IMR-90 (cell line): ENCODE measurements at regions not wholly inside any gene's neighbourhood (a gene's known extent, or its start where the extent isn't known, plus 50 kb on each side); places are given as distances from the start of the nearest gene placed in this dataset.

ENCODE experiments used
- ATAC-seq: fragments of 200-7000 bp; cut with Tn5 transposase; 2 replicates; pipeline ENCODE4 v1.9.1; 2020; ENCODE audit warnings: low read depth, mild to moderate bottlenecking, moderate library complexity
- BruUV-seq: library from RNA; stranded (reverse); fragments of 400-500 nt; replicated peaks from 2 replicates; lab custom pipeline; 2021; lab: Mats Ljungman, UMichigan
- CTCF ChIA-PET: fragments of 300-600 bp; formaldehyde crosslinking; extraction: SDS; loops from one replicate; lab custom pipeline; 2021; ENCODE audit warnings: antibody characterized with exemption; lab: Yijun Ruan, JAX
- POLR2A ChIA-PET: fragments of 300-600 bp; sonication (Branson Sonifier 250); formaldehyde crosslinking; loops from one replicate; lab custom pipeline; 2022; ENCODE audit warnings: antibody characterized with exemption; ENCODE audit not compliant: unreplicated experiment; lab: Charles Lee
- DNase-seq: peaks from one replicate; pipeline ENCODE4 v3.0.0; 2013
- H2AFZ ChIP-seq: replicated peaks from 2 replicates; pipeline ENCODE3; 2013; ENCODE audit warnings: low read length, mild to moderate bottlenecking; ENCODE audit not compliant: poor library complexity
- H2AK5ac ChIP-seq: 2 replicates; pipeline ENCODE4 v1.6.1; 2013; ENCODE audit warnings: low read depth, low read length, inconsistent platforms
- H2AK9ac ChIP-seq: replicated peaks from 2 replicates; pipeline ENCODE3; 2013; ENCODE audit warnings: mild to moderate bottlenecking, low read depth, low read length, moderate library complexity; ENCODE audit not compliant: poor library complexity
- H2BK120ac ChIP-seq: 2 replicates; pipeline ENCODE4 v1.6.1; 2013; ENCODE audit warnings: low read depth, low read length, inconsistent platforms
- H2BK15ac ChIP-seq: 3 replicates; pipeline ENCODE4 v1.6.1; 2013; ENCODE audit warnings: low read depth, low read length, inconsistent platforms
- H2BK20ac ChIP-seq: 2 replicates; pipeline ENCODE4 v1.6.1; 2013; ENCODE audit warnings: low read depth, mild to moderate bottlenecking, inconsistent platforms, low read length, moderate library complexity
- H2BK5ac ChIP-seq: 2 replicates; pipeline ENCODE4 v1.6.1; 2013; ENCODE audit warnings: mild to moderate bottlenecking, low read depth, low read length, inconsistent platforms; ENCODE audit not compliant: poor library complexity, severe bottlenecking
- H3K14ac ChIP-seq: replicated peaks from 2 replicates; pipeline ENCODE4 v1.6.1; 2013; ENCODE audit warnings: low read depth, low read length, inconsistent platforms
- H3K18ac ChIP-seq: 2 replicates; pipeline ENCODE4 v1.6.1; 2013; ENCODE audit warnings: low read depth, low read length, control low read depth
- H3K23ac ChIP-seq: 2 replicates; pipeline ENCODE4 v1.6.1; 2013; ENCODE audit warnings: low read depth, low read length, inconsistent platforms
- H3K27ac ChIP-seq: 2 replicates; pipeline ENCODE4 v1.5.1; 2013; ENCODE audit warnings: mild to moderate bottlenecking, control low read depth, low read length; ENCODE audit not compliant: insufficient read depth
- H3K27me3 ChIP-seq: 2 replicates; pipeline ENCODE4 v1.6.1; 2013; ENCODE audit warnings: low read length; ENCODE audit not compliant: control insufficient read depth, insufficient read depth
- H3K36me3 ChIP-seq: 2 replicates; pipeline ENCODE4 v1.6.1; 2013; ENCODE audit warnings: low read length, mixed read lengths; ENCODE audit not compliant: control insufficient read depth, insufficient read depth
- H3K4ac ChIP-seq: 2 replicates; pipeline ENCODE4 v1.6.1; 2013; ENCODE audit warnings: low read depth, low read length, inconsistent platforms
- H3K4me1 ChIP-seq: 2 replicates; pipeline ENCODE4 v1.6.1; 2013; ENCODE audit warnings: low read length, mixed read lengths; ENCODE audit not compliant: control insufficient read depth, insufficient read depth
- H3K4me2 ChIP-seq: 2 replicates; pipeline ENCODE4 v1.6.1; 2013; ENCODE audit warnings: low read depth, mild to moderate bottlenecking, control low read depth, low read length, moderate library complexity
- H3K4me3 ChIP-seq: 2 replicates; pipeline ENCODE4 v1.5.1; 2013; ENCODE audit warnings: low read depth, mild to moderate bottlenecking, control low read depth, low read length, moderate library complexity; ENCODE audit not compliant: insufficient read depth
- H3K56ac ChIP-seq: 2 replicates; pipeline ENCODE4 v1.6.1; 2013; ENCODE audit warnings: low read length, inconsistent platforms; ENCODE audit not compliant: insufficient read depth; ENCODE audit errors: extremely low read depth
- H3K79me1 ChIP-seq, 2 experiments: 2 replicates each; pipeline ENCODE4 v1.6.1; 2013; ENCODE audit warnings: low read length in 2 of 2, inconsistent platforms in 1 of 2, low read depth in 1 of 2
- H3K9ac ChIP-seq: 2 replicates; pipeline ENCODE4 v1.6.1; 2013; ENCODE audit warnings: low read depth, low read length, control low read depth
- H3K9me1 ChIP-seq: 2 replicates; pipeline ENCODE4 v1.6.1; 2013; ENCODE audit warnings: low read length, inconsistent platforms; ENCODE audit not compliant: insufficient read depth
- H3K9me3 ChIP-seq: 2 replicates; pipeline ENCODE4 v1.6.1; 2013; ENCODE audit warnings: low read length; ENCODE audit not compliant: control insufficient read depth, insufficient read depth
- H4K20me1 ChIP-seq: 2 replicates; pipeline ENCODE4 v1.6.1; 2013; ENCODE audit warnings: low read length, inconsistent platforms; ENCODE audit not compliant: insufficient read depth
- H4K5ac ChIP-seq: 2 replicates; pipeline ENCODE4 v1.6.1; 2013; ENCODE audit warnings: mild to moderate bottlenecking, low read depth, low read length, control low read depth
- H4K8ac ChIP-seq, 2 experiments: 2 replicates each; pipeline ENCODE4 v1.6.1; 2013; ENCODE audit warnings: low read depth in 2 of 2, low read length in 2 of 2, control low read depth in 1 of 2, inconsistent platforms in 1 of 2
- H4K91ac ChIP-seq: 2 replicates; pipeline ENCODE4 v1.6.1; 2013; ENCODE audit warnings: low read depth, low read length, inconsistent platforms; ENCODE audit not compliant: insufficient read depth
- BHLHE40 ChIP-seq: fragments of 150-350 bp; IDR thresholded peaks from 2 replicates; pipeline ENCODE4 v1.6.1; 2016; ENCODE audit warnings: mild to moderate bottlenecking, low read depth, low read length
- CEBPB ChIP-seq: IDR thresholded peaks from 2 replicates; pipeline ENCODE4 v1.6.1; 2012; ENCODE audit warnings: low read depth, low read length, improper control_type of control experiment
- CHD1 ChIP-seq: IDR thresholded peaks from 2 replicates; pipeline ENCODE4 v1.6.1; 2012; ENCODE audit warnings: low read depth, low read length, improper control_type of control experiment
- FOS ChIP-seq: fragments of 150-350 bp; IDR thresholded peaks from 2 replicates; pipeline ENCODE4 v1.6.1; 2016; ENCODE audit warnings: low read depth, low read length
- MAZ ChIP-seq: IDR thresholded peaks from 2 replicates; pipeline ENCODE4 v1.6.1; 2012; ENCODE audit warnings: low read depth, mild to moderate bottlenecking, low read length, improper control_type of control experiment, moderate library complexity, borderline replicate concordance
- MXI1 ChIP-seq: IDR thresholded peaks from 2 replicates; pipeline ENCODE4 v1.6.1; 2012; ENCODE audit warnings: low read depth, mild to moderate bottlenecking, low read length, moderate library complexity, borderline replicate concordance
- NFE2L2 ChIP-seq: fragments of 150-350 bp; IDR thresholded peaks from 2 replicates; pipeline ENCODE4 v1.6.1; 2016; ENCODE audit warnings: low read depth, mild to moderate bottlenecking, low read length
- RAD21 ChIP-seq: IDR thresholded peaks from 2 replicates; pipeline ENCODE4 v1.6.1; 2012; ENCODE audit warnings: low read length, improper control_type of control experiment
- RCOR1 ChIP-seq: IDR thresholded peaks from 2 replicates; pipeline ENCODE4 v1.6.1; 2012; ENCODE audit warnings: mild to moderate bottlenecking, low read length, improper control_type of control experiment; ENCODE audit not compliant: insufficient replicate concordance
- RFX5 ChIP-seq: IDR thresholded peaks from 2 replicates; pipeline ENCODE4 v1.8.0; 2012; ENCODE audit warnings: low read depth, mild to moderate bottlenecking, low read length, moderate library complexity
- WGBS, 2 experiments: methylation state at CpG; one replicate each; pipeline versions ENCODE4 v1.1.5 to v1.1.7; 2013; ENCODE audit warnings: missing lambda C conversion rate in 2 of 2; ENCODE audit not compliant: insufficient read length in 1 of 2; ENCODE audit errors: extremely low coverage in 2 of 2; 5-methylcytosine and 5-hydroxymethylcytosine counted together
- dilution Hi-C: fragments of 300-500 bp; cut with HindIII; formaldehyde crosslinking; loops from one replicate; pipeline ENCODE4 v1.14.3; 2018; ENCODE audit warnings: low sequenced_read_pairs; ENCODE audit not compliant: unreplicated experiment
- in situ Hi-C: fragments of 300-500 bp; cut with MboI; formaldehyde crosslinking; loops from 3 replicates; pipeline ENCODE4 v1.14.3; 2019; ENCODE audit warnings: low sequenced_read_pairs, inconsistent platforms, mixed read lengths
- intact Hi-C: fragments of 100-400 bp; cut with micrococcal nuclease; formaldehyde crosslinking; loops from 2 replicates; pipeline ENCODE4 v1.10.0; 2022
- TF ChIP-seq, protein P1 (sequence below): fragments of 150-350 bp; IDR thresholded peaks from 2 replicates; pipeline ENCODE4 v1.6.1; 2017; ENCODE audit warnings: mild to moderate bottlenecking, antibody characterized with exemption, low read length, low read depth
- TF ChIP-seq, protein P2 (sequence below): conservative IDR thresholded peaks from 2 replicates; pipeline ENCODE4 v1.5.1; 2012; ENCODE audit warnings: mild to moderate bottlenecking, low read depth, low read length, improper control_type of control experiment
- TF ChIP-seq, protein P3 (sequence below): fragments of 150-350 bp; IDR thresholded peaks from 2 replicates; pipeline ENCODE4 v1.6.1; 2016; ENCODE audit warnings: low read depth, mild to moderate bottlenecking, low read length, moderate library complexity, borderline replicate concordance

DNA sequence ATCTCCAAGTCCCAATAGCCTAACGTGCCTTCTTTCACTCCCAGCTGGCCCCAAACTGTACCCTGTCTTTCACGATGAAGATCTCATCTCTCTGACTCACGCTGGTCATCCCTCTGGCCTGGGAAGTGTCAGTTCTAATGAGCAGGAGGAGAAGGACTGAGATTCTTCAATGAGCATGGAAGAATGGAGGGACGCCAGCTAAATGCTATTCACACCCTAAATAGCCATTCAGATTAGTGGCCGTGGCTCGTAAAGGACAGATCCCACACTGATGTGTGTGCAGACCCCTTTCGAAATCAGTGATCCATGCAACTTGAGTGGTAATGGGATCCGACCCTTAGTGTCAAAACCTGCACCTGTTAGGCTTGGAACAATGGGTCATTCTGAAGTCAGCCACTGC, 75.9 kb upstream of the SMYD2 start:
- in situ Hi-C loops, result no loop called here
- H3K4me2 ChIP-seq, result no peak overlapping the region
- H3K9me3 ChIP-seq, result no peaks in the 10 kb centered on the region
- no peak overlapping the region for H2AK5ac ChIP-seq
- no peak overlapping the region for H2BK5ac ChIP-seq
- intact Hi-C loops, result no loop called here
- no peak overlapping the region for H3K18ac ChIP-seq
- ATAC-seq (no peak), DNase-seq (no peak)
- CTCF ChIA-PET, result no interaction called here
- no peak overlapping the region for H3K4ac ChIP-seq
- no TSS peak for BruUV-seq
- H4K8ac ChIP-seq, result no peak overlapping the region
- H4K91ac ChIP-seq, result no peak overlapping the region
- H3K27ac ChIP-seq, result no peak overlapping the region
- no peak overlapping the region for H3K9ac ChIP-seq
- H3K79me1 ChIP-seq, result no peaks in the 10 kb centered on the region
- dilution Hi-C loops, result no loop called here
- no peak overlapping the region for H2BK15ac ChIP-seq
- no peak overlapping the region for H3K4me3 ChIP-seq
- no peak overlapping the region for H3K56ac ChIP-seq
- no peak overlapping the region for H3K14ac ChIP-seq
- no peaks in the 10 kb centered on the region for H3K4me1 ChIP-seq
- no peak overlapping the region for H2BK20ac ChIP-seq
- H2AFZ ChIP-seq, result no peak overlapping the region
- no peak for TF ChIP-seq CEBPB
- no peak for TF ChIP-seq FOS
- no peak for TF ChIP-seq MAZ
- no peak for TF ChIP-seq RAD21
- TF ChIP-seq CHD1, result no peak
- TF ChIP-seq, protein P1, sequence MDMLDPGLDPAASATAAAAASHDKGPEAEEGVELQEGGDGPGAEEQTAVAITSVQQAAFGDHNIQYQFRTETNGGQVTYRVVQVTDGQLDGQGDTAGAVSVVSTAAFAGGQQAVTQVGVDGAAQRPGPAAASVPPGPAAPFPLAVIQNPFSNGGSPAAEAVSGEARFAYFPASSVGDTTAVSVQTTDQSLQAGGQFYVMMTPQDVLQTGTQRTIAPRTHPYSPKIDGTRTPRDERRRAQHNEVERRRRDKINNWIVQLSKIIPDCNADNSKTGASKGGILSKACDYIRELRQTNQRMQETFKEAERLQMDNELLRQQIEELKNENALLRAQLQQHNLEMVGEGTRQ, result no peak
- TF ChIP-seq NFE2L2, result no peak
- no peak for TF ChIP-seq RCOR1
- TF ChIP-seq MXI1, result no peak
- no peak for TF ChIP-seq BHLHE40
- TF ChIP-seq, protein P2, sequence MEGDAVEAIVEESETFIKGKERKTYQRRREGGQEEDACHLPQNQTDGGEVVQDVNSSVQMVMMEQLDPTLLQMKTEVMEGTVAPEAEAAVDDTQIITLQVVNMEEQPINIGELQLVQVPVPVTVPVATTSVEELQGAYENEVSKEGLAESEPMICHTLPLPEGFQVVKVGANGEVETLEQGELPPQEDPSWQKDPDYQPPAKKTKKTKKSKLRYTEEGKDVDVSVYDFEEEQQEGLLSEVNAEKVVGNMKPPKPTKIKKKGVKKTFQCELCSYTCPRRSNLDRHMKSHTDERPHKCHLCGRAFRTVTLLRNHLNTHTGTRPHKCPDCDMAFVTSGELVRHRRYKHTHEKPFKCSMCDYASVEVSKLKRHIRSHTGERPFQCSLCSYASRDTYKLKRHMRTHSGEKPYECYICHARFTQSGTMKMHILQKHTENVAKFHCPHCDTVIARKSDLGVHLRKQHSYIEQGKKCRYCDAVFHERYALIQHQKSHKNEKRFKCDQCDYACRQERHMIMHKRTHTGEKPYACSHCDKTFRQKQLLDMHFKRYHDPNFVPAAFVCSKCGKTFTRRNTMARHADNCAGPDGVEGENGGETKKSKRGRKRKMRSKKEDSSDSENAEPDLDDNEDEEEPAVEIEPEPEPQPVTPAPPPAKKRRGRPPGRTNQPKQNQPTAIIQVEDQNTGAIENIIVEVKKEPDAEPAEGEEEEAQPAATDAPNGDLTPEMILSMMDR, result no peak
- TF ChIP-seq RFX5, result no peak
- TF ChIP-seq, protein P3, sequence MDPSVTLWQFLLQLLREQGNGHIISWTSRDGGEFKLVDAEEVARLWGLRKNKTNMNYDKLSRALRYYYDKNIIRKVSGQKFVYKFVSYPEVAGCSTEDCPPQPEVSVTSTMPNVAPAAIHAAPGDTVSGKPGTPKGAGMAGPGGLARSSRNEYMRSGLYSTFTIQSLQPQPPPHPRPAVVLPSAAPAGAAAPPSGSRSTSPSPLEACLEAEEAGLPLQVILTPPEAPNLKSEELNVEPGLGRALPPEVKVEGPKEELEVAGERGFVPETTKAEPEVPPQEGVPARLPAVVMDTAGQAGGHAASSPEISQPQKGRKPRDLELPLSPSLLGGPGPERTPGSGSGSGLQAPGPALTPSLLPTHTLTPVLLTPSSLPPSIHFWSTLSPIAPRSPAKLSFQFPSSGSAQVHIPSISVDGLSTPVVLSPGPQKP, result no peak
- no peak overlapping the region for H2BK120ac ChIP-seq
- 67% methylated on average over 4 of the region's 8 CpGs; no CpG with 5 or more reads in 1 of the 2 experiments for WGBS, 2 experiments
- H4K5ac ChIP-seq, result no peak overlapping the region
- H3K36me3 ChIP-seq, result no peaks in the 10 kb centered on the region
- no peak overlapping the region for H3K23ac ChIP-seq
- peaks cover 24% of the 10 kb centered on the region for H3K27me3 ChIP-seq
- no peak overlapping the region for H2AK9ac ChIP-seq
- H3K9me1 ChIP-seq, result no peaks in the 10 kb centered on the region
- no peaks in the 10 kb centered on the region for H4K20me1 ChIP-seq
- POLR2A ChIA-PET, result no interaction called here
